ENCODE measurements at regions not wholly inside any gene's neighbourhood (a gene's known extent, or its start where the extent isn't known, plus 50 kb on each side); places are given as distances from the start of the nearest gene placed in this dataset.

DNA sequence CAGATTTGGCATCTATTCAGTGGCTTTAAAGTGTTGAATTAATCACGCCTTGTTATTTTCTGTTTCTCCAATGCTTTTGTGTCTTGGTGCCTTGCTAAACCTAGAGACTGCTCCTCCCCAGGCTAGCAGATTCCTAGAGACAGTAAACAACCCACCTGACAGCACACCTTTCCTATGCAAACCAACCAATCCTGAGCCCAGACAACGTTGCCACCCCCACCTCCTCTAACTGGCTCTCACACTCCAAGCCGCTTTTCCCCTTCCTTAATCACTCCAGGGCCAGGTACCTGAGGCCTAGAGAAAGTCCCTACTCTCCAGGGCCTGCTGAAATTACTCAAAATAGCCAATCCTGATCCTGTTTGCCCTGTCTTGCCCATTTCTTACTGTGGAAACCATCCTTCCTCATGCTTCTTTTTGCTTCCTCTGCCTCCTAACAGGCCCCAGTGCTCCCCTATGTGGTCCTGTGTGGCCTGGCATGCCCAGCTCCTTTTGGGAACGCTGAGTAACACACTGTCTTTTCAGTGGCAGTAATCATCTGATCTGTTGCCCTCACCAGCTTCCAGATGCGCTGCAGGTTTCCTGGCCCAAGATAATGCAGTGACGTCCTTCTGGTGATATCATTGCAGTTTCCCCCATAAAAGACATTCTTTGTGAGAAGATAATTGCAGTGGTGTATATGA is 53.4 kb downstream of the GAS1 start:
- DNase-seq, result no peak

DNA sequence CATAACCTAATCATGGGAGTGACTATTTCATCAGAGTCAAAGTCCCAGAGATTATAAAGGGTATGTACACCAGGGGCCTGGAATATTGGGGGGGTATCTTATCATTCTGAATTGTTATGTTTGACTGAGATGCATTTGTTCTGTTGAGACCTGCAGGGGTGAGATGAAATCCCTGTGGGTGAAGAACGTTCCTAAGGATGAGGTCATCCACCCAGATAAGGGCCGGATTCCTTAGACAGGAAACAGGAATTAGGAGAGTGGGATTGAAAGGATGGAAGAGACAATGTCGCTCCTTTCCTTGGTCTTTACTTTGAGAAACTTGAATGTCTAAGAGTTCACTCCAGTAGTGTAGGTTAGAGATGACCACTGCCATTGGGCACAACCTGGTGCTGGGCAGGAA is 54.7 kb downstream of the GAS1 start:
- DNase-seq, result no peak

DNA sequence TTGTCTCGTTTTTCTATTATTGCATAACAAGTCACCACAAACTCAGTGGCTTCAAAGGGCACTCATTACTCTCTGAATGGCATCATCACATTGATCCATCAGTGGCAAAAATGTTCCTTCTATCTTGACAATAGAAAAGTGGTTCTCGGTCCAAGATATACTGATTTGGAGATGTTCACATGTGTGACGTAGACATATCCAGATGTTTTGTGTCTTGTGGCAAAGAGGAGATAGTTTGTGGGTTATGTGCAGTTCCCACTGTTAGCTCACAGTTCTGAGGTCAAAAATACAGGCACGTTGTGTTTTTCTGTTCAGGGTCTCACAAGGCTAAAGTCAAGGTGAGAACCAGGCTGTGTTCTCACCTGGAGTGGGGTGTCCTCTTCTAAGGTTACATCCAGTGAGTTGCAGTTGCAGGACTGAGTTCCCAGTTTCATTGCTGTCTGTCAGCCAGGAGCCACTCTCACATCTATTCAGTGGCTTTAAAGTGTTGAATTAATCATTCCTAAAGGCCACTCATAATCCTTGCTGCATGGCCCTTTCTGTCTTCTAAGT is 55.3 kb downstream of the GAS1 start:
- DNase-seq, result no peak

DNA sequence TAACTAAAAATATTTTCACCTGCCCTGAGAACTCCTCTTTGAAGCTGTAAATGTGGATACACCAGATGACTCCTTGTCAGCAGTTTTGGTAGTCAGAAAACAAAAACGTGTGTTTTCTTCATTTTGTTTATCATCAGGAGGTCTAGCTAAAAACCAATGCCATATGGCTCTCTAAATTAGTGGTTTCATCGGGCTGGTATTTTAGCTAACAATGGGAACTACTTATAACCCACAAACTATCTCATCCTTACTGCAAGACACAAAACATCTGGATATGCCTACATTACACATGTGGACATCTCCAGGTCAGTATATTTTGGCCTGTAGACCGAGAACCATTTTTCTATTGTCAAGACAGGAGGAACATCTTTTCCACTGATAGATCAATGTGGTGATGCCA is 56.2 kb downstream of the GAS1 start:
- no peak for DNase-seq

DNA sequence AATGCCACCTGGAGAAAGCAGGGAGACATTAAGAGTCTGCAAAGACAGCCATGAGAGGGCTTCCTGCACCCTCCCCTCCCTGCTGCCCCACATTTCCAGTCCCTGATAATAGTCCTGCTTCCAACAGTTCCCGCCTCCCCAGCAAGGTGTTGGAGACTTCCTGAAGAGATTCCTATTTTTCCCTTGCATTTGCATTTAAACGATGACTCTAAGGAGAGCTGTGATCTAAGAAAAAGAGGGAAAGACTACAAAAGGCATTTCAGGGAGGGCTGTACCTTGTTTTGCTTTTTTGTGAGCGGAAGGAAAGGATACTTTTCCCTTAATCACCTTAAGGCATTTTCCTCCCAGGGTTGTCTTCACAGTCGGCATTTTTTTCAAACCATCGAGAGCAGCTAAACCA is 62.1 kb downstream of the GAS1 start:
- no peak for DNase-seq

DNA sequence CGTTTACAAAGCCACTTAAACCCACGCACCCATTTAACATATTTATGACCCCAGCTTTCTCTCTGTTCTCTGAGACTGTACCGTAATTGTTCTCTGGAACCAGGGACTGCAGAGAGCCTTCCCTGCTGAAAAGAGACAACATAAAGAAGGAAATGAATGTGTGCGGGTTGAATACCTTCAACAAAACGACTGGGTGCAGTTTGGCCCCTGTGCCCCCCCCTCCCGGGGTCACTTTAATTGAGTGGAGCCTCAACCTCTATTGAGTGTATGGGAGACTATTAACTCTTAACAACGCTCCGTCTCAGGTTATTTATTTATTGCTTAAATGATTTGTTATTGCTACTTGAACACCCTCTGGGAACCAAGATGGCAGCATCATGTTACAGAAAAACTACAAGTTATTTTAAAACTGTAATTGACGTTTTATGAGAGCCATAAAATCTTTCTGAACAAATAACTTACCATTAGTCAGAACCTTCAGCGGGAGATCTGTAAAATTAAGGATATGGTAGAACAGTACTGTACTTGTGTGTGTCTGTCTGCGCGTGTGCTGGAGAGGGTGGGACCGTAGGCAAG is 70.6 kb downstream of the GAS1 start:
- DNase-seq, result no peak

DNA sequence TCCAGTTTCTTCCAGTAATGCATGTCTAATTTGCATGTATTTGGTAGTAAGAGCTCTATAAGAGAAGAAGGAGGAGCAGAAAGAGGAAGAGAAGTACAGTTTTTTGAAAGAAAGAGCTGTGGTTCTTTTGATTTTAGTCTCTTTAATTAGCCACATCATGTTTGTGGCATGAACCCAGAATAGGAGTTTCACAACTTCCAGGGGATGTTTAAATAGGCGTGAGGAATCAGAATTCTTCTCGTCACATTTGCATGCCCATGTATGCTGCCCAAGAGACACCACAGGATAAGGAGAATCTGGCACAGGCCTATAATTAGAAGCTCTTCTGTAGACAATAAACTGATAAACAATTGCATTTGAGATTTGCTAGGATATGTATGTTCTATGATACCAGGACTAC is 78.7 kb downstream of the GAS1 start:
- DNase-seq, result no peak

DNA sequence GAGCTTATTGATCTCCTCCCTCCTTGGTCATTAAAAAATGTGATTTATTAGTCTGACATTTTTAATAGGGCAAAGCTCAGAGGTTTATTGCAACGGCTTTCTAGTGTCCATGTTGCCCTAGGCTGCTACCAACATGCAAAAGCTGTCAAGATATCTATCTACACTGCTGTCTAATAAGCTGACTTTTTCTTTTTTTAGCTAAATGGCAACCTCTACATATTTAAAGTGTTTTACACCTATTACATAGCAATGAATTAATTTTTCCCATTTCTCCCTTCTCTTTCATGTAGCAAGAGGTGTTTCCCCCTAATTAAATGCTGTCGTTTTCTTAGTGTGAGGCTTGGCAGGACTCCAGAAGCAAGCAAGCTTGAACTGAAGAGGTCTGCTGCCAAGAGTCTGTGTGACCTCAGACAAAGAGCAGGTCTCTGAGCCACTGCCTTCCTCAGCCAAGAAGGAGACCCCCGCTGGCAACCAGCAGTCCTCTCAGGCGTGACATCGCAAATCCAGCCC is 79.4 kb downstream of the GAS1 start:
- no peak for DNase-seq

DNA sequence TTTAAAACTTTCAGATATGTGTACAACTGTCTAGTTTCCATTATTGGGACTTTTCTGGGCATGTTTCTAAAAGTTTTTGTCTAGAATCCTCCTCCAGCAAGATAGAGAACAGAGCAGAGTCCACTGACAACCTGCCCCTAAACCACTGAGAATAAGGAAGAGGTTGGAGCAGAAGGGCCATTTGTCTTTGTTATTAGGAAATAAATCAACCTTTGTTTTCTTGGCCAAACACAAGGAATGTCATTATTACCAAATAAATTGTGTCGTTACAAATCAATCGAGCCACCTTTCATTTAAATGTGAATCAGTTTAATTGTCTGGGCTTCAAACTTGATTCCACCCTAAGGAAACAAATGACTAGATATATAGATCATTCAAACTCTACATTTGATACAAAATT is 81.4 kb downstream of the GAS1 start:
- no peak for DNase-seq

DNA sequence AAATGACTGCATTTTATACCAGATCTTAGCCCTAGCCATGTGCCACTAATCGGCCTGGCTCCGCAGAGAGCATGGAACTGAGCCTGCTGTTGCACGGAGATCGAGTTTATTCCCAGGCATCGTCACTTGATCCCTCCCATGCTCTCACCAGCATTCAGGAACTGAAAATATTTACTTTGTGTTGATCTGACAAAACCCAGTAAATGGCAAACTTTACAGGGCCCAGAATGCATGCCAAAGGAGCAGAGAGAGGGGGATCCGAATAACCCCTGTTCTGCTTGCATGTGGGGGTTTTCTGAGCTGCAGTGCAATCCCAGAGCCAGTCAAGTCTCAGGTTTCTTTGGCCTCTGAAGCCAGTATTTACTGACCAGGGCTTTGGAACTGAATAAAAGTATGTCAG is 87.3 kb downstream of the GAS1 start:
- no peak for DNase-seq

DNA sequence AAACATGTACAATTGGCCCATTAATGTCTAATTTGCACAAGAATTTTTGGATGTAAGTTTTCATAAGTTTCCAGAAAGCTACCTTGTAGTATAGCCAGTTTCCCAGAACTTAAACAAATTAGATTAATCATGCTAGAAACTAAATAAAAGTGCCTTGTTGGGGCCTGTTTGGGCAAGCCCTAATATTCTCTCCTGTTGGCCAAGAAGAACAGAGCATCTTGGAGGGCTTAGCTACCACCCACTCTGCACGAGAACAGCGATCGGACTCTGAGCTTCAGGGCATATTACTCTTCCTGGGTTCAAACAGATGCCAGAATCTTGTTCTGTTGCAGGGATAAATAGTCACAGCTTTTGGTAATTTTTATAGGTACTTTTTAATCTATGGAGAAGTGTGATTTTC is 88.2 kb downstream of the GAS1 start:
- no peak for DNase-seq

DNA sequence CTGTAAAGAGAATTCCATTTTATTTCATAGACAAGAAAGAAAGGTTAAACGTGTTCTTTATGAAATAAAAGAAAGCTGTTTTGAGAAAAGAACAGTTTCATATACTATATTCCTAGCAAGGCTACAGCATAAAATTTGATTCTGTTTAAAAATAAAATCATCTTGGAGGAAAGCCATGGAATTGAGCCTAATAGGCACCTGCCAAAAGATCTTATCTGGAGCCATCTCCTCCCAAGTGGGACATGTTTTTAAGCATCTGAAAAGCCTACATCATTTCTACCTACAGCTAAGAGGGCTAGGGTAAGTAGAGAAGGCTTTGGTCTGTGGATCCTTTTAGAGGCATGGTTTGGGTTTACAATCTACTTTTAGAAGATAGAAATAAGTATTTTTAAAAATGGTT is 89.3 kb downstream of the GAS1 start:
- no peak for DNase-seq

DNA sequence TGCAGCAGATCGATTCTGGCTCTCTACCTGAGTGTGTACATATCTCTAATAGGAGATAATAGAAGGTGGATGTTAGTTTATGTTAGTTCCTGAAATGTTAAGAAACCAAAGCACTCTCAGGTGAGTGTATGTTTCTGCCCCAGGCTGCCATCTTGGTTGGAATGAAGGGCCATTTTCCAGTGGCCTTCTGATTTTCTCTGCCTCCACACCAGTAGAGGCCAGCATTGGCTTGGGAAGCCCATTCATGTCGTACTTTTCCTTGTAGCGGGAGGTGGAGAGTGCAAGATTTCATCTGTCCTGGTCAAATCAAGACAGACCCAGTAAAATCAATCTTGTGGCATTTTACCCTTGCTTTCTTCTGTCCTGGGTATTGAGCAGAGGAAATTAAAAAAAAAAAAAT is 91.0 kb downstream of the GAS1 start:
- no peak for DNase-seq

DNA sequence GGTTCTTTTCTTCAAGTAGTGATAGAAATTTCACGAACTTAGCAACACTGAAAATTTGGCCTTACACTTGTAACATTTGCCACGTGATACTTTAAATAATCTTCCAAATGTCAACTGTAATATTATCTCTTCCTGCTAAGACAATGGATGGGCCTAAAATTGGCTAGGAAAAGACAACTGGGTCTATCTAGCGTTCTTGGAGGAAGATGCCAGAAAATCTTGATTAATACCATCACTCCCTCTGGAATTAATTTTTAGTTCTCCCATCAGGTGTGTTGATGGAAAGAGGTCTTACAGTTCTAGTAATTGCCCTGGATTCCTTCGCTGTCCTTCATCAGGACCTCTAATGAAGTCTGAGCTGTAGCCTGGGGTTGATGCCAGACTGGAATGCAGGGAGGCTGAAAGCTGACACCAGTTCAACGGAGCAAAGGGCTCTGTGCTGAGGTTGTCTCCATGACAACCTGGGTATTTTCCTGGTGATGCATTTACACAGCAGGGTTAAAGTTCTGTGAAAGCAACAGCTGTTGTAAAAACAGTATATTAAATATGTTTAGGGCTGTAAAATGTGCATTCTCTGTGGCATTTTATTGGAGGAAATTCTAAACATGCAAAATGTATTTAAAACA is 92.3 kb downstream of the GAS1 start:
- DNase-seq, result peak; percentile 13

DNA sequence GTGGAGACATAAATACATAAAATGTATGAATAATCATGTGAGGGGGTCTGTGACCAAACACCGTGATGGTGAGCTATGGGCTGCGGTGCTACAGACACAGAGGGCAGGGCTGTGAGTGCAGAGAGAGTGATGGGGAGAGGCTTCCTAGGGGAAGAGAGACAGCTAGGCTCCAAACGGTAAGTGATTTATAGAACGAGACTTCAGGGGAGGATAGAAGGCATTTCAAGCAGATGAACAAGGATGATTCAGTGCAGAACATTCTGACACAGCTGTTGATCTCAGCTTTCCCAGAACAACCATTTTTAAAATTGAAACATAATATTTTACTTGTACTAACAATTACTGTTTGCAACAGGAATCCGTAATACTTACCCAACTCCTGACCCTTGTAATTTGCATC is 100.7 kb downstream of the GAS1 start:
- no peak for DNase-seq

DNA sequence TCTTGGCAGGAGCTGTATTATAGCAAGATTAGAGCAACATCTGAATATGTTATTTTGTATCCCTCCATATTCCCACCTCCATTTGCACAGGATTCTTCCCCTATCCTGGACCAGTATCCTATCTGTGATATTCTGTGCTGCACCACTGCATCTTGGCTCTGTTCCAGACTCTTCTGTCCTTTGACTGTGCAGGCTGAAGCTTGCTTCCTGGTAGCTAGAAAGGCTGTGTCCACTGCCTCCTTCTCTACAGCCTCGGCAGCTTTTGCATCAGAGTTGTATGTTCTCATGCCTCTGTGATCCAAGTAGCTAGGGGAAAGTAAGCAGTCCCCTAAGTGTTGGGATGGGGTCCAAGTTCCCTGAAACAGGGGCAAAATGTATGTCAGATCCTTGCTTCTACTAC is 104.1 kb downstream of the GAS1 start:
- DNase-seq, result no peak

DNA sequence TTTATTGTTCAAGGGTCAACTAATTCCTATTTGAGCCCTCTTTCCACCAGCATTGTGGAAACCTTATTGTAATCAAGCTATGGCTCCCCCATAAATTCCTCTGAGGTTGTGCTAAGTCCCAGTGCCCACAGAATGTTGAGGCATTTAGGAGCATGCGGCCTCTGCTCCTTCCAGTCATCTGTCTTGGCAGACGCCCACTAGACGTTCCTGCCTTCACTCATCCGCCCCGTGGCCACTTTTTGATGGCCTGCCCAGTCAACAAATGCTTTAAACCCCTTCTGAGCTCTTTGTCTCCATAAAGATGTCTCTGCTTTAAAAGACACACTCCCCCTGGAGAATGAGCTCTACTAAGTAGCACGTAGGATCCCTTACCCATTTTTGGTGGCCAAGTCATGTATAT is 104.7 kb downstream of the GAS1 start:
- no peak for DNase-seq

DNA sequence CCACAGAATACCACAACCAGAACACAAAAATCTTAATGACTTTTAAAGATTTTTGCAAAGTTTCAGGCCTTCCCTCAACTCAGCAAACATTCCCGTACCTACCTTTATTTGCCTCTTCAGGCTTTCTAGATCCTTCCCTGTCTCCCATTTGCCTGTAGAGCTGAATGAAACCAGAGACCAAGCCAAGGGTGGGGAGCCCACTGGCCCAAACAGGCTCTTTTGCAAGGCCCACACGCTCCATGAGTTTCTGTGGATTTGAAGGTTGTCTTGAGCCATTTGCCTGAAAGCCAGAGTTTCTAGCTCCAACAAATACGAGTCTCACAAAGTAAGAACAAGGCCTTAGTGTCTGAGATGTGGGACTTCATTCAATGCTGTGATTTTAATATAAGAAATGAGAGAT is 107.8 kb downstream of the GAS1 start:
- DNase-seq, result no peak

DNA sequence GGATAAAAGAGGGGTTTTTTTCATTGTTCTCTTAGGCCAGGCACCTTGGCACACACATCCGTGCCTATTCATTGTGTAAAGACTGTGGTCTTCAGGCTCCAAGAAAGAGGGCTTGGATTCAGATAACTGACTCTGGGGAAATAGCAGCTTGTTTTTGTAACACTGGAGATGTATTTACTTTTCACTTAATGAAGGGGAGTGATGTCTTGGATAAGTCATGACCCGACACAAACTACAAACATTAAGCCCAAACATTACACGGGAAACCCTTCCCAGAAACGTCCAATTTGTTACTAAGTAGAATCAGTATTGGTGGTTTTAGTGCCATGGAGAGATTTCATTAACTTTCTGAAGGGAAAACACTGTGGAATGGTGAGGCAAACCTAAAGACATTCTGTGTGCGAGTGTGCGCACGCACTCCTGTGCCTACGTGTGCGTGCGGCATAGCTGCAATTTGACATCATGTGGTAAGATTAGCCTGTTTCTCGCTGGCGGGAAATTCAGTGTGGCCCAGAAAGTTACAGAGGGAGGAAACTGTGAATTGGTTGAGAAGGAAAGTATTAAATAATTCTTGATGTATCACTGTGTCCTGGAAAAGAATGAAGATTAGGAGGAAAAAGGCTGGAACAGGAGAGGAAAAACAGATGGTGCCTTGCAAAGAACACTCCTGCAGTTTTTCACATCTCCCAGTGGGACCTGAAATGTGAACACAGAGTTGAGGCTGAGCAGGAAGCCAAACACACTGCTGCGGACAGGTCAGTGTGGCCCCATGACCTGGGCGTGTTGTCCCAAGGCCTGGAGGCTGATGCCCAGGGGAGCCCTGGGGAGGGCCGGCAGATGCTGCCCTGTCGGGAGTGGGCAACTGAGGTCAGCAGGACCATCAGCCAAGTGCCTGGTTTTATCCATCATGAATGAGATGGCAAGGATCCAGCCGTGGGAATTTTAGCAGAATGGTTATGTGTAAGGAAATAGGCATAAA is 108.5 kb downstream of the GAS1 start:
- no peak for DNase-seq

DNA sequence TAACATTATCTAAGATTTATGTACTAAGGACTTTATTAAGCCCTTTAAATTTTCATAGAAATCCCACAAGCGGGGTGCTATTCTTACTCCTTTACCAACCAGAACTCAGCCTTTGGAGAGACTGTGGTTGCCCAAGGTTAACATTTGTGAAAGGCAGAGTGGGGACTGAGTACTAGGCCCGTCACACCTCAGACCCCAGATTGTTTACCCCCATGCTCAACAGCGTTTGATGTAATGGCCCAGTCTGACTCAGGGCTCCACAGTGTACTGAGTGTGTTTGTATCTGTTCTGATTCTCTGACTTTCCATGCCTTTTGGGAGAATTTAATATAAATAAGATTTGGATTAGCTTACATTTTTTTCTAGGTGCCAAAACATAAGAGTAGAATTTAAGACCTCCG is 110.0 kb downstream of the GAS1 start:
- no peak for DNase-seq

DNA sequence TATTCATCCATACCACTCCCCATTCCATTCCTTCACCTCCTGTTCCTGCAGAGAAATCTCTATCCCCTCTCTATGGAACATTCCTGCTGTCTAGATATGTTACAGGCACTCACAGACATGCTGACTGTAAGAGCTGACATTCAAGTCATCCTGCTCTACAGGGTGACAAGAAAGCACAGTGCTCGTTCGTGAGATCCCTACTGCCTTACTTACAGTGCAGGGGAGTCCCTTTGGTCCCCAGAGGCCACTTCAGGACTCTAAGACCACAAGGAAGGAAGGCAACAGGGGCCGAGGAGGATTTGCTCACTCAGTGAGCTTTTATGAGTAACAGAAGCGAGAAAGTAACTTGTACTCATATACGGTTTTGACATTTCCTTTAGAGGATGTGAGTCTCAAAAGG is 110.5 kb downstream of the GAS1 start:
- no peak for DNase-seq

DNA sequence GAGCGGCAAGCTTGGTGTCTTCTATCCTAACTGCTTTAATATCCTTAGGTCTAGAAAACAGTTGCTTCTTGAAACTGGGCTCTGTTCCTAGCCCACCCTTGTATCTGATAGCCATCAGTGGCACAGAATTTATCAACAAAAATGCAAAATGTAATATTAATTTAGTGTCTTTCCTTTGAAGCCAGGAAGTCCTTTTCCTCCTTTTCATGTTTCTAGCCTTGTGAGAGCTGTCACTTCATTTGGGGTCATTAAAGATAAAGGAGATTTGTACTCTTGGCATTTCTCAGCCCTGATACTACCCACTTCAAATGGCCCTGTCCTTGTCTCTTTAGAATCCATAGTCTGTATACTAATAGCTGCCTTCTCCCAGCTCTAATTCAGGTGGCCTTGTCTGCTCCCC is 111.0 kb downstream of the GAS1 start:
- DNase-seq, result no peak

DNA sequence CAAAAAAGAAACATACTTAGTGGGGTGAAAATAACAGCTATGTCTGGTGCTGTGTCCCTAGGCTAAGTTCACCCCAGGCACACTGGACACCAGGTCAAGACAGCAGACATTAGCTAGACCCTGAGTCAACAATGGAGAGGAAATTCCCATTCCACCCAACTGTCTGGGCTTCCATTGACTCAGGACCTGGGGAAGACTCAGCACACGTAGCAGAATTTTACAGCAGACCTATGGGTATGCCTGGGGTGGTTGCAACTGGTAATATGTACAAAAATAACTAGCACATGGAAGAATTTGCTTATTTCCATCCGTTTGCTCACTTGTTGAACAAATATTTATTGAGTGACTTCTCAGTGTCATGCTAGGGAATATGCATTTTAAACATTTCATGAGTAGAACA is 117.0 kb downstream of the GAS1 start:
- no peak for DNase-seq
